Liver (tissue), 3 donors: ENCODE measurements at regions not wholly inside any gene's neighbourhood (a gene's known extent, or its start where the extent isn't known, plus 50 kb on each side); places are given as distances from the start of the nearest gene placed in this dataset.

Experiments
- EGR1 ChIP-seq, 2 donors: IDR thresholded peaks; 2 replicates each; pipeline ENCODE4 v1.6.1; 2016 to 2018; ENCODE audit warnings: antibody characterized with exemption in 2 of 2, low read depth in 2 of 2
- GABPA ChIP-seq, 2 donors: IDR thresholded peaks in 1 of 2; conservative IDR thresholded peaks in 1 of 2; 2 replicates each; pipeline ENCODE4 v1.6.1; 2016; ENCODE audit warnings: antibody characterized with exemption in 2 of 2, mild to moderate bottlenecking in 1 of 2, moderate library complexity in 1 of 2
- HNF4A ChIP-seq, 2 donors: conservative IDR thresholded peaks; 2 replicates each; pipeline ENCODE4 v1.6.1; 2016; ENCODE audit warnings: antibody characterized with exemption in 2 of 2, mild to moderate bottlenecking in 2 of 2
- JUND ChIP-seq, 2 donors: IDR thresholded peaks; 2 replicates each; pipeline ENCODE4 v1.6.1; 2016; ENCODE audit warnings: antibody characterized with exemption in 2 of 2
- RAD21 ChIP-seq, 2 donors: IDR thresholded peaks; 2 replicates each; pipeline ENCODE4 v1.6.1; 2016; ENCODE audit warnings: antibody characterized with exemption in 2 of 2, mild to moderate bottlenecking in 2 of 2
- SP1 ChIP-seq: IDR thresholded peaks from 2 replicates; pipeline ENCODE4 v1.6.1; 2018; ENCODE audit warnings: antibody characterized with exemption, mild to moderate bottlenecking
- TAF1 ChIP-seq: conservative IDR thresholded peaks from 2 replicates; pipeline ENCODE4 v1.6.1; 2016; ENCODE audit warnings: antibody characterized with exemption, mild to moderate bottlenecking
- YY1 ChIP-seq: IDR thresholded peaks from 2 replicates; pipeline ENCODE4 v1.6.1; 2016; ENCODE audit warnings: antibody characterized with exemption, mild to moderate bottlenecking
- TF ChIP-seq, protein P1 (sequence below): fragments of 150-350 bp; IDR thresholded peaks from 2 replicates; pipeline ENCODE4 v1.5.1; 2017; ENCODE audit warnings: improper control_type of control experiment, low read depth, low read length; ENCODE audit not compliant: missing input control
- TF ChIP-seq, protein P2 (sequence below): IDR thresholded peaks from 2 replicates; pipeline ENCODE4 v1.6.1; 2016; ENCODE audit warnings: antibody characterized with exemption, mild to moderate bottlenecking
- TF ChIP-seq, protein P3 (sequence below): IDR thresholded peaks from 2 replicates; pipeline ENCODE4 v1.6.1; 2016; ENCODE audit warnings: antibody characterized with exemption
- TF ChIP-seq, protein P4 (sequence below): IDR thresholded peaks from 2 replicates; pipeline ENCODE4 v1.6.1; 2016; ENCODE audit warnings: antibody characterized with exemption
- TF ChIP-seq, protein P5 (sequence below): IDR thresholded peaks from 2 replicates; pipeline ENCODE4 v1.6.1; 2016; ENCODE audit warnings: antibody characterized with exemption
- donor health status: healthy.
- donor health status: healthy.

DNA sequence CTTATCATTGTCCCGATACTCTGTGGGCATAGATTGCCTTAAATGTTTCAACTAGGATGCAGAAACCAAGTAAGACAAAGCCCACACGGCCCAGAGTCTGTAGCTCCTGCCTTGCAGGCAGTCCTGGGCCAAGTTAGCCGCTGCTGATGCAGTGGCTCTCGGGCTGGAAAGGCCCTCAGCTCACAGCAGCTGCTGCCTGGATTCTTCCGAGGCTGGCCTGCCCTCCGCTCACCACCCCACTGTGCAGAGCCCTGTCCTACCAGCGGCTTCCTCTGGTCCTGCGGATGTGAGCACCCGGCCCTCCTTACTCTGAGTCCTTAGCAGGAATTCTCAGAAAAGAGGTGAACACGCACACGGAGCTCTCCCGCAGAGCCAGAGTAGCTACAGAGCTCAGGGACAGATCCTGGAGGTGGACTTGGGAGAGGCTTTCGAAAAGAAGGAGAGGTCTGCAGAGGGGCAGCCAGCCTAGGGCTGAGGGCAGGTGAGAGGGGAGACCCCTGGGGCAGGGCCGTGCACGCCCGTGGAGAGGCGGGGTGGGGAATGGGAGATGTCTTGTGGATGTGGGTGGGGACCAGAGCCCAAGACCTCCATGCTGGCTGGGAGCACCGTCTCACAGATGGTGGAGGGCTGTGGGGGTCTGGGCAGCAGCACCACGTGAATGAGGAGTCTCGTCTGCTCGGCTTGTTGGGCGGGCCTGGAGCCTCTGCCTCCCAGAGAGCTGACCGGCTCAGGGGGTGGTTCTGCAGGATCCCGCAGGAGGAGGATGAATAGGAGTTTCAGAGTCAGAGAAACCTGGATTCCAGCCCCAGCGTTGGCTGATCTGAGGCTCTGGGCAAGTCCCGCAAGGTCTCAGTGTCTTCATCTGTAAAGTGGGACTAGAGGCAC is 117.4 kb upstream of the B3GAT1 start:
- TF ChIP-seq EGR1 (IDR thresholded peaks at IDR 0.05; ENCODE audit: low read depth in 2 of 2): no peak
- TF ChIP-seq, protein P1, sequence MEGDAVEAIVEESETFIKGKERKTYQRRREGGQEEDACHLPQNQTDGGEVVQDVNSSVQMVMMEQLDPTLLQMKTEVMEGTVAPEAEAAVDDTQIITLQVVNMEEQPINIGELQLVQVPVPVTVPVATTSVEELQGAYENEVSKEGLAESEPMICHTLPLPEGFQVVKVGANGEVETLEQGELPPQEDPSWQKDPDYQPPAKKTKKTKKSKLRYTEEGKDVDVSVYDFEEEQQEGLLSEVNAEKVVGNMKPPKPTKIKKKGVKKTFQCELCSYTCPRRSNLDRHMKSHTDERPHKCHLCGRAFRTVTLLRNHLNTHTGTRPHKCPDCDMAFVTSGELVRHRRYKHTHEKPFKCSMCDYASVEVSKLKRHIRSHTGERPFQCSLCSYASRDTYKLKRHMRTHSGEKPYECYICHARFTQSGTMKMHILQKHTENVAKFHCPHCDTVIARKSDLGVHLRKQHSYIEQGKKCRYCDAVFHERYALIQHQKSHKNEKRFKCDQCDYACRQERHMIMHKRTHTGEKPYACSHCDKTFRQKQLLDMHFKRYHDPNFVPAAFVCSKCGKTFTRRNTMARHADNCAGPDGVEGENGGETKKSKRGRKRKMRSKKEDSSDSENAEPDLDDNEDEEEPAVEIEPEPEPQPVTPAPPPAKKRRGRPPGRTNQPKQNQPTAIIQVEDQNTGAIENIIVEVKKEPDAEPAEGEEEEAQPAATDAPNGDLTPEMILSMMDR: no peak
- no peak for TF ChIP-seq YY1
- TF ChIP-seq, protein P2, sequence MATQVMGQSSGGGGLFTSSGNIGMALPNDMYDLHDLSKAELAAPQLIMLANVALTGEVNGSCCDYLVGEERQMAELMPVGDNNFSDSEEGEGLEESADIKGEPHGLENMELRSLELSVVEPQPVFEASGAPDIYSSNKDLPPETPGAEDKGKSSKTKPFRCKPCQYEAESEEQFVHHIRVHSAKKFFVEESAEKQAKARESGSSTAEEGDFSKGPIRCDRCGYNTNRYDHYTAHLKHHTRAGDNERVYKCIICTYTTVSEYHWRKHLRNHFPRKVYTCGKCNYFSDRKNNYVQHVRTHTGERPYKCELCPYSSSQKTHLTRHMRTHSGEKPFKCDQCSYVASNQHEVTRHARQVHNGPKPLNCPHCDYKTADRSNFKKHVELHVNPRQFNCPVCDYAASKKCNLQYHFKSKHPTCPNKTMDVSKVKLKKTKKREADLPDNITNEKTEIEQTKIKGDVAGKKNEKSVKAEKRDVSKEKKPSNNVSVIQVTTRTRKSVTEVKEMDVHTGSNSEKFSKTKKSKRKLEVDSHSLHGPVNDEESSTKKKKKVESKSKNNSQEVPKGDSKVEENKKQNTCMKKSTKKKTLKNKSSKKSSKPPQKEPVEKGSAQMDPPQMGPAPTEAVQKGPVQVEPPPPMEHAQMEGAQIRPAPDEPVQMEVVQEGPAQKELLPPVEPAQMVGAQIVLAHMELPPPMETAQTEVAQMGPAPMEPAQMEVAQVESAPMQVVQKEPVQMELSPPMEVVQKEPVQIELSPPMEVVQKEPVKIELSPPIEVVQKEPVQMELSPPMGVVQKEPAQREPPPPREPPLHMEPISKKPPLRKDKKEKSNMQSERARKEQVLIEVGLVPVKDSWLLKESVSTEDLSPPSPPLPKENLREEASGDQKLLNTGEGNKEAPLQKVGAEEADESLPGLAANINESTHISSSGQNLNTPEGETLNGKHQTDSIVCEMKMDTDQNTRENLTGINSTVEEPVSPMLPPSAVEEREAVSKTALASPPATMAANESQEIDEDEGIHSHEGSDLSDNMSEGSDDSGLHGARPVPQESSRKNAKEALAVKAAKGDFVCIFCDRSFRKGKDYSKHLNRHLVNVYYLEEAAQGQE: no peak
- TF ChIP-seq JUND (IDR thresholded peaks at IDR 0.05): no peak
- no peak for TF ChIP-seq RAD21 (IDR thresholded peaks at IDR 0.05)
- TF ChIP-seq TAF1: no peak
- no peak for TF ChIP-seq HNF4A (conservative IDR thresholded peaks at IDR 0.05)
- TF ChIP-seq, protein P3, sequence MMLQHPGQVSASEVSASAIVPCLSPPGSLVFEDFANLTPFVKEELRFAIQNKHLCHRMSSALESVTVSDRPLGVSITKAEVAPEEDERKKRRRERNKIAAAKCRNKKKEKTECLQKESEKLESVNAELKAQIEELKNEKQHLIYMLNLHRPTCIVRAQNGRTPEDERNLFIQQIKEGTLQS: no peak
- TF ChIP-seq, protein P4, sequence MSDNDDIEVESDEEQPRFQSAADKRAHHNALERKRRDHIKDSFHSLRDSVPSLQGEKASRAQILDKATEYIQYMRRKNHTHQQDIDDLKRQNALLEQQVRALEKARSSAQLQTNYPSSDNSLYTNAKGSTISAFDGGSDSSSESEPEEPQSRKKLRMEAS: no peak
- TF ChIP-seq SP1: no peak
- no peak for TF ChIP-seq GABPA (IDR thresholded peaks at IDR 0.05 in 1 of 2, conservative IDR thresholded peaks at IDR 0.05 in 1 of 2)
- TF ChIP-seq, protein P5, sequence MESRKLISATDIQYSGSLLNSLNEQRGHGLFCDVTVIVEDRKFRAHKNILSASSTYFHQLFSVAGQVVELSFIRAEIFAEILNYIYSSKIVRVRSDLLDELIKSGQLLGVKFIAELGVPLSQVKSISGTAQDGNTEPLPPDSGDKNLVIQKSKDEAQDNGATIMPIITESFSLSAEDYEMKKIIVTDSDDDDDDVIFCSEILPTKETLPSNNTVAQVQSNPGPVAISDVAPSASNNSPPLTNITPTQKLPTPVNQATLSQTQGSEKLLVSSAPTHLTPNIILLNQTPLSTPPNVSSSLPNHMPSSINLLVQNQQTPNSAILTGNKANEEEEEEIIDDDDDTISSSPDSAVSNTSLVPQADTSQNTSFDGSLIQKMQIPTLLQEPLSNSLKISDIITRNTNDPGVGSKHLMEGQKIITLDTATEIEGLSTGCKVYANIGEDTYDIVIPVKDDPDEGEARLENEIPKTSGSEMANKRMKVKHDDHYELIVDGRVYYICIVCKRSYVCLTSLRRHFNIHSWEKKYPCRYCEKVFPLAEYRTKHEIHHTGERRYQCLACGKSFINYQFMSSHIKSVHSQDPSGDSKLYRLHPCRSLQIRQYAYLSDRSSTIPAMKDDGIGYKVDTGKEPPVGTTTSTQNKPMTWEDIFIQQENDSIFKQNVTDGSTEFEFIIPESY: no peak
